ENCODE measurements at regions not wholly inside any gene's neighbourhood (a gene's known extent, or its start where the extent isn't known, plus 50 kb on each side); places are given as distances from the start of the nearest gene placed in this dataset.
"Not testable (repeated sequence)": the region's sequence is repeated elsewhere in the genome, so short reads cannot be mapped to it uniquely, and the experiment has no call there.

GRCh38 chrX:40391662-40392061 lies 189.1 kb upstream of the ATP6AP2 start:
- Histone ChIP-seq H3K4me3 (ENCODE audit: low read length) (no peak overlapping the region), H2AFZ (ENCODE audit: low read depth, low read length) (no peak overlapping the region), H3K27me3 (ENCODE audit: insufficient read depth, low read depth, low read length) (no peaks in the 10 kb centered on the region), H3F3A (ENCODE audit: insufficient read depth, low read length, poor library complexity, severe bottlenecking) (no peaks in the 10 kb centered on the region), H3K9me3 (ENCODE audit: low read length) (no peaks in the 10 kb centered on the region), H3K9ac (ENCODE audit: low read length) (no peak overlapping the region), H3K4me2 (ENCODE audit: low read length) (no peak overlapping the region), H3K9me2 (ENCODE audit: insufficient read depth, low read length) (no peaks in the 10 kb centered on the region), H3K27ac (ENCODE audit: low read length) (no peak overlapping the region), H3K36me3 (ENCODE audit: insufficient read depth, low read length) (no peaks in the 10 kb centered on the region), H4K20me1 (ENCODE audit: insufficient read depth) (no peaks in the 10 kb centered on the region), H3K79me2 (replicated peaks; ENCODE audit: insufficient read depth, low read length) (no peaks in the 10 kb centered on the region)
- TF ChIP-seq SMC3 (conservative IDR thresholded peaks at IDR 0.05; ENCODE audit: poor library complexity): no peak
- TF ChIP-seq EZH2 (IDR thresholded peaks at IDR 0.05; ENCODE audit: borderline replicate concordance, insufficient read depth, low read length, poor library complexity, severe bottlenecking): no peak

DNA sequence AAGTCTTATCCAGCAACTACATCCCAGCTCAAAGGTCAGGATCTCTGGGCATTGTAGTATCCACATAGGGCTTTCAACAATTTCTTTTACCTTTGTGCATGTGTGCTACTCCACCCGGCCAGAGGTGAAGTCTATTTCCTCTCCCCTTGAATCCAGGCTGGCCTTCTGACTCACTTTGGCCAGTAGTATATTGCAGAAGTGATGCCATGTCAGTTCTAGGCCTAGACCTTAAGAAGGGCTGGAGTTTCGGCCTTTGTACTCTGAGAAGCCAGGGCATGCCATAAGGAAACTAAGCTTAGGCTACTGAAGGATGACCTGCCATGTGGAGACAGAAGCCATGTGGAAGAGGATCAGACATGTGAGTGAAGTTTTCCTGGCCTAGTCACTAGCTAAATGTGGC lies 191.2 kb upstream of the ATP6AP2 start:
- no peaks in the 10 kb centered on the region for H3F3A ChIP-seq (ENCODE audit: insufficient read depth, low read length, poor library complexity, severe bottlenecking)
- no peak overlapping the region for H3K4me3 ChIP-seq (ENCODE audit: low read length)
- no peak for TF ChIP-seq EP300 (conservative IDR thresholded peaks at IDR 0.05; ENCODE audit: poor library complexity, severe bottlenecking)
- TF ChIP-seq POLR2AphosphoS5 (IDR thresholded peaks at IDR 0.05): no peak
- TF ChIP-seq TAF1 (IDR thresholded peaks at IDR 0.05; ENCODE audit: low read depth): no peak
- TF ChIP-seq EZH2 (IDR thresholded peaks at IDR 0.05; ENCODE audit: borderline replicate concordance, insufficient read depth, low read length, poor library complexity, severe bottlenecking): no peak
- TF ChIP-seq MXI1 (conservative IDR thresholded peaks at IDR 0.05; ENCODE audit: poor library complexity, severe bottlenecking): no peak
- no peak for TF ChIP-seq RAD21 (conservative IDR thresholded peaks at IDR 0.05)
- no peak for TF ChIP-seq SMC3 (conservative IDR thresholded peaks at IDR 0.05; ENCODE audit: poor library complexity)
- no peak for TF ChIP-seq CTCF (IDR thresholded peaks at IDR 0.05; ENCODE audit: poor library complexity, severe bottlenecking)
- no peak overlapping the region for H3K4me2 ChIP-seq (ENCODE audit: low read length)
- H3K27ac ChIP-seq (ENCODE audit: low read length): no peak overlapping the region
- no peaks in the 10 kb centered on the region for H3K9me3 ChIP-seq (ENCODE audit: low read length)
- no peaks in the 10 kb centered on the region for H4K20me1 ChIP-seq (ENCODE audit: insufficient read depth)
- H3K79me2 ChIP-seq (replicated peaks; ENCODE audit: insufficient read depth, low read length): no peaks in the 10 kb centered on the region
- no peaks in the 10 kb centered on the region for H3K27me3 ChIP-seq (ENCODE audit: insufficient read depth, low read depth, low read length)
- no peaks in the 10 kb centered on the region for H3K9me2 ChIP-seq (ENCODE audit: insufficient read depth, low read length)
- no peak overlapping the region for H2AFZ ChIP-seq (ENCODE audit: low read depth, low read length)
- no peak overlapping the region for H3K9ac ChIP-seq (ENCODE audit: low read length)
- no peaks in the 10 kb centered on the region for H3K36me3 ChIP-seq (ENCODE audit: insufficient read depth, low read length)

- no peak overlapping the region for H3K4me3 ChIP-seq (ENCODE audit: low read length)
- H3K79me2 ChIP-seq (replicated peaks; ENCODE audit: insufficient read depth, low read length): no peaks in the 10 kb centered on the region
- no peaks in the 10 kb centered on the region for H3K9me3 ChIP-seq (ENCODE audit: low read length)
- no peak overlapping the region for H3K9ac ChIP-seq (ENCODE audit: low read length)
- no peak for TF ChIP-seq CTCF (IDR thresholded peaks at IDR 0.05; ENCODE audit: poor library complexity, severe bottlenecking)
- TF ChIP-seq POLR2AphosphoS5 (IDR thresholded peaks at IDR 0.05): no peak
- no peak for TF ChIP-seq EP300 (conservative IDR thresholded peaks at IDR 0.05; ENCODE audit: poor library complexity, severe bottlenecking)
- no peak for TF ChIP-seq MXI1 (conservative IDR thresholded peaks at IDR 0.05; ENCODE audit: poor library complexity, severe bottlenecking)
- no peak for TF ChIP-seq REST (IDR thresholded peaks at IDR 0.05; ENCODE audit: borderline replicate concordance)
- TF ChIP-seq SMC3 (conservative IDR thresholded peaks at IDR 0.05; ENCODE audit: poor library complexity): no peak
- TF ChIP-seq EZH2 (IDR thresholded peaks at IDR 0.05; ENCODE audit: borderline replicate concordance, insufficient read depth, low read length, poor library complexity, severe bottlenecking): no peak
- H3K27ac ChIP-seq (ENCODE audit: low read length): no peak overlapping the region
- no peaks in the 10 kb centered on the region for H4K20me1 ChIP-seq (ENCODE audit: insufficient read depth)
- H3K36me3 ChIP-seq (ENCODE audit: insufficient read depth, low read length): no peaks in the 10 kb centered on the region
- H3F3A ChIP-seq (ENCODE audit: insufficient read depth, low read length, poor library complexity, severe bottlenecking): no peaks in the 10 kb centered on the region
- no peak overlapping the region for H3K4me2 ChIP-seq (ENCODE audit: low read length)
- no peak overlapping the region for H2AFZ ChIP-seq (ENCODE audit: low read depth, low read length)
- H3K27me3 ChIP-seq (ENCODE audit: insufficient read depth, low read depth, low read length): no peaks in the 10 kb centered on the region
- no peaks in the 10 kb centered on the region for H3K9me2 ChIP-seq (ENCODE audit: insufficient read depth, low read length)
These were observed 192.3 kb upstream of the ATP6AP2 start for GRCh38 chrX:40388441-40388840.

DNA sequence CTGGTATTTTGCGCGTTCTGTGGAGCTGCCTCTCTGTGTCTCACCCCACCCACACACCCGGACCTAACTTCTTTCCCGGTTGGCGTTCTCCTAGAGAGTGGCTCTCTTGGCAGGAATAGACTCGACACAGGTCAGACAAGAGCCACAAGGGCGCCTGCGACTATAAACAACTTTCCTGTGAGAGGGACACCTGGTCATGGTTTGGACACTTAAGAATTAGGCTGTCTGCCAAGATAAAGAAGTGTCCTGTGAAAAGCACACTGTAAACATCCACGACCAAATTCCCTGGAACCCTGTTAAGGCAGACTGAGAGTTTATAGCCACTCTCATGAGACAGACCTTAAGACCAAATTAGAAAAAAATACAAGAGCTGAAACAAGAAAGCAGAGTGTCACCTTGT lies 192.9 kb upstream of the ATP6AP2 start:
- not testable (repeated sequence) for H3F3A ChIP-seq (ENCODE audit: insufficient read depth, low read length, poor library complexity, severe bottlenecking); H4K20me1 ChIP-seq (ENCODE audit: insufficient read depth); H3K79me2 ChIP-seq (replicated peaks; ENCODE audit: insufficient read depth, low read length); H3K9me3 ChIP-seq (ENCODE audit: low read length); H3K9me2 ChIP-seq (ENCODE audit: insufficient read depth, low read length); H2AFZ ChIP-seq (ENCODE audit: low read depth, low read length); H3K27me3 ChIP-seq (ENCODE audit: insufficient read depth, low read depth, low read length); H3K4me3 ChIP-seq (ENCODE audit: low read length); H3K27ac ChIP-seq (ENCODE audit: low read length); H3K36me3 ChIP-seq (ENCODE audit: insufficient read depth, low read length); H3K9ac ChIP-seq (ENCODE audit: low read length); H3K4me2 ChIP-seq (ENCODE audit: low read length)

Data from neural cell (in vitro differentiated cells).